SU-DHL-6 (cell line): ENCODE measurements at regions not wholly inside any gene's neighbourhood (a gene's known extent, or its start where the extent isn't known, plus 50 kb on each side); places are given as distances from the start of the nearest gene placed in this dataset.

ENCODE experiments used
- H2AFZ ChIP-seq: fragments of 200-600 bp; sonication (generic); 2 replicates; pipeline ENCODE4 v1.6.1; 2014; ENCODE audit warnings: low read depth, mild to moderate bottlenecking, moderate library complexity, mixed read lengths, antibody characterized with exemption, low read length; ENCODE audit not compliant: severe bottlenecking
- H3F3A ChIP-seq: fragments of 200-600 bp; shearing (Covaris generic); 2 replicates; pipeline ENCODE4 v1.6.0; 2016; ENCODE audit warnings: antibody characterized with exemption, mild to moderate bottlenecking; ENCODE audit not compliant: insufficient read depth
- H3K27ac ChIP-seq: fragments of 200-600 bp; sonication (generic); 2 replicates; pipeline ENCODE4 v1.5.1; 2016; ENCODE audit warnings: low read depth, mild to moderate bottlenecking, low read length, moderate library complexity, mixed read lengths
- H3K27me3 ChIP-seq: fragments of 200-600 bp; sonication (generic), shearing (Covaris generic); 2 replicates; pipeline ENCODE4 v1.6.0; 2014; ENCODE audit warnings: mild to moderate bottlenecking, low read length
- H3K36me3 ChIP-seq: fragments of 200-600 bp; sonication (generic); 2 replicates; pipeline ENCODE4 v1.6.1; 2014; ENCODE audit warnings: mild to moderate bottlenecking, low read length, mixed read lengths
- H3K4me2 ChIP-seq: fragments of 300-600, 200-600 bp; shearing (Covaris generic), sonication (generic); 2 replicates; pipeline ENCODE4 v1.6.0; 2014; ENCODE audit warnings: low read length, low read depth, mild to moderate bottlenecking; ENCODE audit not compliant: poor library complexity, severe bottlenecking
- H3K4me3 ChIP-seq: fragments of 200-600 bp; sonication (generic); 2 replicates; pipeline ENCODE4 v1.5.1; 2014; ENCODE audit warnings: antibody characterized with exemption, low read length, mild to moderate bottlenecking, mixed read lengths; ENCODE audit not compliant: insufficient read depth, poor library complexity, severe bottlenecking
- H3K79me2 ChIP-seq: fragments of 200-600 bp; sonication (generic); 2 replicates; pipeline ENCODE4 v1.6.1; 2014; ENCODE audit warnings: mild to moderate bottlenecking, low read length, moderate library complexity; ENCODE audit not compliant: insufficient read depth
- H3K9ac ChIP-seq: fragments of 200-600 bp; sonication (generic); 2 replicates; pipeline ENCODE4 v1.7.0; 2014; ENCODE audit warnings: mild to moderate bottlenecking, low read length
- H3K9me2 ChIP-seq: fragments of 200-600 bp; sonication (generic); replicated peaks from 2 replicates; pipeline ENCODE4 v1.6.1; 2014; ENCODE audit warnings: low read length; ENCODE audit not compliant: insufficient read depth
- H3K9me3 ChIP-seq: fragments of 200-600 bp; sonication (generic); 2 replicates; pipeline ENCODE4 v1.6.1; 2014; ENCODE audit warnings: low read length, mixed read lengths; ENCODE audit not compliant: insufficient read depth
- H4K20me1 ChIP-seq: fragments of 200-600 bp; sonication (generic); 2 replicates; pipeline ENCODE4 v1.6.1; 2014; ENCODE audit warnings: low read depth, mild to moderate bottlenecking, antibody characterized with exemption, low read length, moderate library complexity, mixed read lengths
- EZH2phosphoT487 ChIP-seq: fragments of 200-600 bp; sonication (generic), shearing (Covaris generic); conservative IDR thresholded peaks from 2 replicates; pipeline ENCODE4 v1.6.1; 2018; ENCODE audit warnings: mild to moderate bottlenecking, antibody characterized with exemption, low read length, moderate library complexity, mixed read lengths
- TF ChIP-seq, protein P1 (sequence below): fragments of 200-600 bp; sonication (generic); IDR thresholded peaks from one replicate; pipeline ENCODE4 v1.5.1; 2017; ENCODE audit warnings: antibody characterized with exemption, mild to moderate bottlenecking, low read length, moderate library complexity; ENCODE audit not compliant: insufficient read depth, poor library complexity, severe bottlenecking

DNA sequence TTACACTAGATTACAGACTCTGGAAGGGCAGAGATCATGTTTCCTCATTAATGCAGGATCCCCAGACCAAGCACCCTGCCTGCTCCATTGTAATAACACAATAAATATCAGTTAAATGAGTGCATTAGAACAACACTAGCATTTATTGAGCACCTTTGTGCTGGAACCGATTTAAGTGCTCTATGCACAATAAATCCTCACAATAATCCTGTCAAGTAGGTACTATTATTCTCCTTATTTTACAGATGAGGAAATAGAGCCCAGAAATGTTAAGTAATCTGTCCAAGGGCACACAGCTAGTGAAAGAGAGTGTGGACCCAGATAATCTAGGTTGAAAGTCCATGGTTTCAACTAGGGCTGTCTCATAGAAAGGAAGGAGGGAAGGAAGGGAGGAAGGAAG, 69.8 kb downstream of the MAP1LC3B2 start:
- TF ChIP-seq EZH2phosphoT487 = no peak
- TF ChIP-seq, protein P1, sequence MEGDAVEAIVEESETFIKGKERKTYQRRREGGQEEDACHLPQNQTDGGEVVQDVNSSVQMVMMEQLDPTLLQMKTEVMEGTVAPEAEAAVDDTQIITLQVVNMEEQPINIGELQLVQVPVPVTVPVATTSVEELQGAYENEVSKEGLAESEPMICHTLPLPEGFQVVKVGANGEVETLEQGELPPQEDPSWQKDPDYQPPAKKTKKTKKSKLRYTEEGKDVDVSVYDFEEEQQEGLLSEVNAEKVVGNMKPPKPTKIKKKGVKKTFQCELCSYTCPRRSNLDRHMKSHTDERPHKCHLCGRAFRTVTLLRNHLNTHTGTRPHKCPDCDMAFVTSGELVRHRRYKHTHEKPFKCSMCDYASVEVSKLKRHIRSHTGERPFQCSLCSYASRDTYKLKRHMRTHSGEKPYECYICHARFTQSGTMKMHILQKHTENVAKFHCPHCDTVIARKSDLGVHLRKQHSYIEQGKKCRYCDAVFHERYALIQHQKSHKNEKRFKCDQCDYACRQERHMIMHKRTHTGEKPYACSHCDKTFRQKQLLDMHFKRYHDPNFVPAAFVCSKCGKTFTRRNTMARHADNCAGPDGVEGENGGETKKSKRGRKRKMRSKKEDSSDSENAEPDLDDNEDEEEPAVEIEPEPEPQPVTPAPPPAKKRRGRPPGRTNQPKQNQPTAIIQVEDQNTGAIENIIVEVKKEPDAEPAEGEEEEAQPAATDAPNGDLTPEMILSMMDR = no peak
- Histone ChIP-seq H3K9me2 (no peaks in the 10 kb centered on the region), H3K27ac (no peak overlapping the region), H4K20me1 (no peaks in the 10 kb centered on the region), H3K27me3 (no peaks in the 10 kb centered on the region), H3K4me2 (no peak overlapping the region), H3K9me3 (no peaks in the 10 kb centered on the region), H3K4me3 (no peak overlapping the region), H3K79me2 (no peaks in the 10 kb centered on the region), H3K36me3 (no peaks in the 10 kb centered on the region), H2AFZ (no peak overlapping the region), H3F3A (no peaks in the 10 kb centered on the region), H3K9ac (no peak overlapping the region)

GRCh38 chr12:116628450-116628793, 69.2 kb downstream of the MAP1LC3B2 start:
- H3K9me2 ChIP-seq = no peaks in the 10 kb centered on the region
- TF ChIP-seq EZH2phosphoT487 = no peak
- TF ChIP-seq, protein P1 = no peak
- H3F3A ChIP-seq = no peaks in the 10 kb centered on the region
- H3K79me2 ChIP-seq = no peaks in the 10 kb centered on the region
- no peaks in the 10 kb centered on the region for H3K27me3 ChIP-seq
- H3K4me3 ChIP-seq = no peak overlapping the region
- H3K36me3 ChIP-seq = no peaks in the 10 kb centered on the region
- H4K20me1 ChIP-seq = no peaks in the 10 kb centered on the region
- H2AFZ ChIP-seq = no peak overlapping the region
- no peaks in the 10 kb centered on the region for H3K9me3 ChIP-seq
- no peak overlapping the region for H3K9ac ChIP-seq
- H3K27ac ChIP-seq = no peak overlapping the region
- H3K4me2 ChIP-seq = no peak overlapping the region
